ENCODE measurements at regions not wholly inside any gene's neighbourhood (a gene's known extent, or its start where the extent isn't known, plus 50 kb on each side); places are given as distances from the start of the nearest gene placed in this dataset.

- TF ChIP-seq EZH2 (IDR thresholded peaks at IDR 0.05; ENCODE audit: insufficient read depth, low read length) = no peak
- no peak for TF ChIP-seq CTCF (IDR thresholded peaks at IDR 0.05; ENCODE audit: insufficient read depth, low read depth, low read length)
- Mint-ChIP-seq H3K27me3 (ENCODE audit: low read depth, unreplicated experiment) (no peaks in the 10 kb centered on the region), H3K4me3 (ENCODE audit: unreplicated experiment) (no peak overlapping the region), H3K9me3 (ENCODE audit: unreplicated experiment) (no peaks in the 10 kb centered on the region), H3K36me3 (ENCODE audit: low read depth, unreplicated experiment) (no peaks in the 10 kb centered on the region), H3K27ac (ENCODE audit: unreplicated experiment) (no peak overlapping the region), H3K4me1 (ENCODE audit: low read depth, unreplicated experiment) (no peaks in the 10 kb centered on the region)
- Histone ChIP-seq H3K4me1 (ENCODE audit: insufficient read depth, low read length) (no peaks in the 10 kb centered on the region), H3K27ac (ENCODE audit: low read depth, low read length) (no peak overlapping the region), H3K4me3 (ENCODE audit: insufficient read depth, low read depth, low read length) (no peak overlapping the region), H4K20me1 (ENCODE audit: insufficient read depth, low read length) (no peaks in the 10 kb centered on the region), H3K36me3 (ENCODE audit: insufficient read depth, low read length) (no peaks in the 10 kb centered on the region), H2AFZ (ENCODE audit: low read depth, low read length) (no peak overlapping the region), H3K9ac (ENCODE audit: low read length) (no peak overlapping the region), H3K79me2 (ENCODE audit: insufficient read depth, low read length) (no peaks in the 10 kb centered on the region), H3K27me3 (ENCODE audit: insufficient read depth, low read length) (no peaks in the 10 kb centered on the region), H3K9me3 (ENCODE audit: insufficient read depth, low read depth, low read length) (no peaks in the 10 kb centered on the region), H3K4me2 (ENCODE audit: low read length) (no peak overlapping the region)
- FAIRE-seq (no peak), DNase-seq (ENCODE audit: low read depth) (no peak)
Observed at GRCh38 chr6:140833408-140833807, 1299.3 kb upstream of the GJE1 start.

- no peaks in the 10 kb centered on the region for H3K9me3 Mint-ChIP-seq (ENCODE audit: unreplicated experiment)
- FAIRE-seq = no peak
- Histone ChIP-seq H3K4me3 (ENCODE audit: insufficient read depth, low read depth, low read length) (no peak overlapping the region), H3K79me2 (ENCODE audit: insufficient read depth, low read length) (no peaks in the 10 kb centered on the region), H3K9me3 (ENCODE audit: insufficient read depth, low read depth, low read length) (no peaks in the 10 kb centered on the region), H4K20me1 (ENCODE audit: insufficient read depth, low read length) (no peaks in the 10 kb centered on the region), H3K36me3 (ENCODE audit: insufficient read depth, low read length) (no peaks in the 10 kb centered on the region), H3K4me1 (ENCODE audit: insufficient read depth, low read length) (no peaks in the 10 kb centered on the region), H2AFZ (ENCODE audit: low read depth, low read length) (no peak overlapping the region), H3K4me2 (ENCODE audit: low read length) (no peak overlapping the region), H3K27me3 (ENCODE audit: insufficient read depth, low read length) (no peaks in the 10 kb centered on the region), H3K27ac (ENCODE audit: low read depth, low read length) (no peak overlapping the region), H3K9ac (ENCODE audit: low read length) (no peak overlapping the region)
- H3K4me1 Mint-ChIP-seq (ENCODE audit: low read depth, unreplicated experiment) = no peaks in the 10 kb centered on the region
- no peaks in the 10 kb centered on the region for H3K27me3 Mint-ChIP-seq (ENCODE audit: low read depth, unreplicated experiment)
- TF ChIP-seq CTCF (IDR thresholded peaks at IDR 0.05; ENCODE audit: insufficient read depth, low read depth, low read length) (no peak), EZH2 (IDR thresholded peaks at IDR 0.05; ENCODE audit: insufficient read depth, low read length) (no peak)
- no peaks in the 10 kb centered on the region for H3K36me3 Mint-ChIP-seq (ENCODE audit: low read depth, unreplicated experiment)
- H3K27ac Mint-ChIP-seq (ENCODE audit: unreplicated experiment) = no peak overlapping the region
- DNase-seq (ENCODE audit: low read depth) = no peak
- H3K4me3 Mint-ChIP-seq (ENCODE audit: unreplicated experiment) = no peak overlapping the region
Observed at GRCh38 chr6:140830666-140831065, 1302.1 kb upstream of the GJE1 start.

GRCh38 chr6:140828856-140829255 is 1303.9 kb upstream of the GJE1 start:
- no peak for DNase-seq (ENCODE audit: low read depth)
- Histone ChIP-seq H3K9me3 (ENCODE audit: insufficient read depth, low read depth, low read length) (no peaks in the 10 kb centered on the region), H3K27me3 (ENCODE audit: insufficient read depth, low read length) (no peaks in the 10 kb centered on the region), H3K4me3 (ENCODE audit: insufficient read depth, low read depth, low read length) (no peak overlapping the region), H3K4me1 (ENCODE audit: insufficient read depth, low read length) (no peaks in the 10 kb centered on the region), H3K79me2 (ENCODE audit: insufficient read depth, low read length) (no peaks in the 10 kb centered on the region), H3K4me2 (ENCODE audit: low read length) (no peak overlapping the region), H3K36me3 (ENCODE audit: insufficient read depth, low read length) (no peaks in the 10 kb centered on the region), H3K27ac (ENCODE audit: low read depth, low read length) (no peak overlapping the region), H3K9ac (ENCODE audit: low read length) (no peak overlapping the region), H4K20me1 (ENCODE audit: insufficient read depth, low read length) (no peaks in the 10 kb centered on the region), H2AFZ (ENCODE audit: low read depth, low read length) (no peak overlapping the region)
- Mint-ChIP-seq H3K4me1 (ENCODE audit: low read depth, unreplicated experiment) (no peaks in the 10 kb centered on the region), H3K9me3 (ENCODE audit: unreplicated experiment) (no peaks in the 10 kb centered on the region), H3K27ac (ENCODE audit: unreplicated experiment) (no peak overlapping the region), H3K4me3 (ENCODE audit: unreplicated experiment) (no peak overlapping the region), H3K36me3 (ENCODE audit: low read depth, unreplicated experiment) (no peaks in the 10 kb centered on the region), H3K27me3 (ENCODE audit: low read depth, unreplicated experiment) (no peaks in the 10 kb centered on the region)
- no peak for FAIRE-seq
- TF ChIP-seq EZH2 (IDR thresholded peaks at IDR 0.05; ENCODE audit: insufficient read depth, low read length) (no peak), CTCF (IDR thresholded peaks at IDR 0.05; ENCODE audit: insufficient read depth, low read depth, low read length) (no peak)
